H9 (cell line): ENCODE measurements at regions not wholly inside any gene's neighbourhood (a gene's known extent, or its start where the extent isn't known, plus 50 kb on each side); places are given as distances from the start of the nearest gene placed in this dataset.

Experiments used
- DNase-seq: peaks from one replicate; pipeline ENCODE4 v3.0.0-alpha.2; 2017
- H2AFZ ChIP-seq: one replicate; pipeline ENCODE4 v1.6.1; 2013; ENCODE audit warnings: mild to moderate bottlenecking, low read length, control low read depth, moderate library complexity
- H2AK5ac ChIP-seq: 2 replicates; pipeline ENCODE4 v1.6.1; 2013; ENCODE audit warnings: low read length, control low read depth, mixed read lengths; ENCODE audit not compliant: insufficient read length
- H2BK120ac ChIP-seq: one replicate; pipeline ENCODE4 v1.6.1; 2013; ENCODE audit warnings: low read depth, mild to moderate bottlenecking, low read length, control low read depth, inconsistent platforms; ENCODE audit not compliant: poor library complexity, severe bottlenecking
- H2BK12ac ChIP-seq: 2 replicates; pipeline ENCODE4 v1.6.1; 2013; ENCODE audit warnings: low read length, control low read depth, mixed read lengths, low read depth; ENCODE audit not compliant: insufficient read length
- H2BK15ac ChIP-seq: 2 replicates; pipeline ENCODE4 v1.6.1; 2013; ENCODE audit warnings: low read depth, low read length, control low read depth
- H2BK20ac ChIP-seq: one replicate; pipeline ENCODE4 v1.6.1; 2013; ENCODE audit warnings: low read depth, mild to moderate bottlenecking, low read length, control low read depth, inconsistent platforms; ENCODE audit not compliant: poor library complexity, severe bottlenecking
- H2BK5ac ChIP-seq: 2 replicates; pipeline ENCODE4 v1.6.1; 2013; ENCODE audit warnings: low read length, control low read depth, mixed read lengths; ENCODE audit not compliant: insufficient read length
- H3K14ac ChIP-seq: 2 replicates; pipeline ENCODE4 v1.6.1; 2013; ENCODE audit warnings: low read length, control low read depth; ENCODE audit not compliant: insufficient read depth
- H3K18ac ChIP-seq: 2 replicates; pipeline ENCODE4 v1.6.1; 2013; ENCODE audit warnings: low read depth, mild to moderate bottlenecking, mixed read lengths, low read length, control low read depth; ENCODE audit not compliant: insufficient read length
- H3K23ac ChIP-seq: 2 replicates; pipeline ENCODE4 v1.6.1; 2013; ENCODE audit warnings: low read length, control low read depth, mixed read lengths, low read depth; ENCODE audit not compliant: insufficient read length
- H3K23me2 ChIP-seq: 2 replicates; pipeline ENCODE4 v1.6.1; 2013; ENCODE audit warnings: low read depth, mild to moderate bottlenecking, mixed read lengths, low read length, control low read depth; ENCODE audit not compliant: insufficient read length, poor library complexity, severe bottlenecking
- H3K27ac ChIP-seq: 2 replicates; pipeline ENCODE4 v1.5.1; 2013; ENCODE audit warnings: low read length, control low read depth, mixed read lengths, low read depth; ENCODE audit not compliant: insufficient read length
- H3K27me3 ChIP-seq: 2 replicates; pipeline ENCODE4 v1.6.1; 2013; ENCODE audit warnings: low read length, control low read depth, inconsistent platforms; ENCODE audit not compliant: insufficient read depth
- H3K4ac ChIP-seq: 2 replicates; pipeline ENCODE4 v1.6.1; 2013; ENCODE audit warnings: low read depth, mild to moderate bottlenecking, control low read depth, inconsistent platforms, low read length, moderate library complexity
- H3K4me1 ChIP-seq: 2 replicates; pipeline ENCODE4 v1.6.1; 2013; ENCODE audit warnings: low read length, control low read depth, inconsistent platforms; ENCODE audit not compliant: insufficient read depth
- H3K4me2 ChIP-seq: 2 replicates; pipeline ENCODE4 v1.6.1; 2013; ENCODE audit warnings: low read length, control low read depth, mixed read lengths; ENCODE audit not compliant: insufficient read length, insufficient read depth
- H3K56ac ChIP-seq: 2 replicates; pipeline ENCODE4 v1.6.1; 2013; ENCODE audit warnings: low read depth, mild to moderate bottlenecking, mixed read lengths, low read length, control low read depth; ENCODE audit not compliant: insufficient read length
- H3K79me1 ChIP-seq: 2 replicates; pipeline ENCODE4 v1.6.1; 2013; ENCODE audit warnings: low read depth, mild to moderate bottlenecking, moderate library complexity, low read length, control low read depth, inconsistent platforms; ENCODE audit not compliant: insufficient read depth, poor library complexity, severe bottlenecking
- H3K79me2 ChIP-seq: 2 replicates; pipeline ENCODE4 v1.6.1; 2013; ENCODE audit warnings: low read length, control low read depth, inconsistent platforms; ENCODE audit not compliant: insufficient read depth
- H3K9ac ChIP-seq: 2 replicates; pipeline ENCODE4 v1.6.1; 2013; ENCODE audit warnings: low read length, control low read depth, mixed read lengths; ENCODE audit not compliant: insufficient read length; ENCODE audit errors: extremely low read depth
- H3K9me3 ChIP-seq: one replicate; pipeline ENCODE4 v1.6.1; 2013; ENCODE audit warnings: low read depth, low read length, inconsistent platforms; ENCODE audit not compliant: control insufficient read depth
- H3T11ph ChIP-seq: one replicate; pipeline ENCODE4 v1.6.1; 2013; ENCODE audit warnings: mild to moderate bottlenecking, low read length, control low read depth, inconsistent platforms
- H4K20me1 ChIP-seq: one replicate; pipeline ENCODE4 v1.6.1; 2013; ENCODE audit not compliant: control insufficient read depth, insufficient read length, insufficient read depth
- H4K5ac ChIP-seq: 2 replicates; pipeline ENCODE4 v1.6.1; 2013; ENCODE audit warnings: low read depth, mild to moderate bottlenecking, mixed read lengths, low read length, control low read depth; ENCODE audit not compliant: insufficient read length
- H4K8ac ChIP-seq: replicated peaks from 2 replicates; pipeline ENCODE4 v1.6.1; 2013; ENCODE audit warnings: low read length, control low read depth, mixed read lengths, low read depth; ENCODE audit not compliant: insufficient read length
- H4K91ac ChIP-seq: 2 replicates; pipeline ENCODE4 v1.6.1; 2013; ENCODE audit warnings: low read depth, mild to moderate bottlenecking, moderate library complexity, mixed read lengths, low read length, control low read depth; ENCODE audit not compliant: insufficient read length
- H3K27ac Mint-ChIP-seq, 3 experiments: 2 replicates in 2 of 3; 3 replicates in 1 of 3; pipeline ENCODE4 v1.8.0; 2020 to 2021; ENCODE audit warnings: mixed read lengths in 3 of 3, mild to moderate bottlenecking in 1 of 3, moderate library complexity in 1 of 3
- H3K27me3 Mint-ChIP-seq: 2 replicates; pipeline ENCODE4 v1.8.0; 2021; ENCODE audit warnings: low read depth, mild to moderate bottlenecking, moderate library complexity, mixed read lengths
- H3K36me3 Mint-ChIP-seq, 3 experiments: 2 replicates in 2 of 3; 3 replicates in 1 of 3; pipeline ENCODE4 v1.8.0; 2020 to 2021; ENCODE audit warnings: low read depth in 3 of 3, mixed read lengths in 3 of 3; ENCODE audit not compliant: insufficient read depth in 1 of 3
- H3K4me1 Mint-ChIP-seq, 2 experiments: 2 replicates each; pipeline ENCODE4 v1.8.0; 2020; ENCODE audit warnings: mixed read lengths in 2 of 2
- H3K4me3 Mint-ChIP-seq, 2 experiments: 2 replicates in 1 of 2; 3 replicates in 1 of 2; pipeline ENCODE4 v1.8.0; 2020 to 2021; ENCODE audit warnings: mild to moderate bottlenecking in 2 of 2, mixed read lengths in 2 of 2, moderate library complexity in 1 of 2
- H3K9me3 Mint-ChIP-seq, 2 experiments: 2 replicates in 1 of 2; 3 replicates in 1 of 2; pipeline ENCODE4 v1.8.0; 2020; ENCODE audit warnings: mild to moderate bottlenecking in 2 of 2, mixed read lengths in 2 of 2, moderate library complexity in 1 of 2
- CTCF ChIP-seq: fragments of 200-600 bp; sonication (generic); conservative IDR thresholded peaks from 3 replicates; pipeline ENCODE4 v1.8.0; 2021; ENCODE audit warnings: antibody characterized with exemption, mild to moderate bottlenecking
- WGBS: extraction: QIAGEN DNeasy Blood & Tissue Kit; methylation state at CpG from one replicate; pipeline ENCODE4 v1.1.7; 2013; ENCODE audit warnings: missing lambda C conversion rate, low lambda C conversion rate, mixed read lengths; ENCODE audit not compliant: insufficient read length; ENCODE audit errors: extremely low coverage; 5-methylcytosine and 5-hydroxymethylcytosine counted together

- Histone ChIP-seq H3K79me1 (no peaks in the 10 kb centered on the region), H2BK120ac (no peak overlapping the region), H3K23me2 (no peaks in the 10 kb centered on the region), H3K4me1 (no peaks in the 10 kb centered on the region; the same call in 1 of the 2 replicates), H4K20me1 (no peaks in the 10 kb centered on the region), H3K4ac (no peak overlapping the region), H2BK15ac (no peak overlapping the region), H3K79me2 (no peaks in the 10 kb centered on the region), H4K8ac (no peak overlapping the region), H2AFZ (no peak overlapping the region), H2BK12ac (no peak overlapping the region), H4K91ac (no peak overlapping the region), H2AK5ac (no peak overlapping the region), H3K9me3 (no peaks in the 10 kb centered on the region), H2BK20ac (no peak overlapping the region), H3K56ac (no peak overlapping the region), H2BK5ac (no peak overlapping the region), H3K4me2 (no peak overlapping the region), H4K5ac (no peak overlapping the region), H3K14ac (no peak overlapping the region), H3K27ac (no peak overlapping the region), H3K9ac (no peak overlapping the region), H3K23ac (no peak overlapping the region), H3T11ph (no peak overlapping the region), H3K27me3 (no peaks in the 10 kb centered on the region), H3K18ac (no peak overlapping the region)
- no peak for DNase-seq
- no peaks in the 10 kb centered on the region for H3K27me3 Mint-ChIP-seq
- no CpG with 5 or more reads among the region's 1 CpG for WGBS
- no peaks in the 10 kb centered on the region; a peak in 1 of 5 replicates for H3K9me3 Mint-ChIP-seq
- H3K27ac Mint-ChIP-seq: no peak overlapping the region
- no peaks in the 10 kb centered on the region for H3K36me3 Mint-ChIP-seq
- H3K4me3 Mint-ChIP-seq: no peak overlapping the region
- peaks cover 29 to 32% of the 10 kb centered on the region in 2 experiments for H3K4me1 Mint-ChIP-seq
- TF ChIP-seq CTCF: no peak
Observed at GRCh38 chr6:103538381-103538780, 1321.3 kb downstream of the HACE1 start.
